NCI-H748 (cell line): ENCODE measurements at regions not wholly inside any gene's neighbourhood (a gene's known extent, or its start where the extent isn't known, plus 50 kb on each side); places are given as distances from the start of the nearest gene placed in this dataset.
"Not testable (repeated sequence)": the region's sequence is repeated elsewhere in the genome, so short reads cannot be mapped to it uniquely, and the experiment has no call there.

Experiments
- DNase-seq: peaks from one replicate; lab custom pipeline; 2025; ENCODE audit not compliant: unreplicated experiment; lab: John Stamatoyannopoulos, UW

DNA sequence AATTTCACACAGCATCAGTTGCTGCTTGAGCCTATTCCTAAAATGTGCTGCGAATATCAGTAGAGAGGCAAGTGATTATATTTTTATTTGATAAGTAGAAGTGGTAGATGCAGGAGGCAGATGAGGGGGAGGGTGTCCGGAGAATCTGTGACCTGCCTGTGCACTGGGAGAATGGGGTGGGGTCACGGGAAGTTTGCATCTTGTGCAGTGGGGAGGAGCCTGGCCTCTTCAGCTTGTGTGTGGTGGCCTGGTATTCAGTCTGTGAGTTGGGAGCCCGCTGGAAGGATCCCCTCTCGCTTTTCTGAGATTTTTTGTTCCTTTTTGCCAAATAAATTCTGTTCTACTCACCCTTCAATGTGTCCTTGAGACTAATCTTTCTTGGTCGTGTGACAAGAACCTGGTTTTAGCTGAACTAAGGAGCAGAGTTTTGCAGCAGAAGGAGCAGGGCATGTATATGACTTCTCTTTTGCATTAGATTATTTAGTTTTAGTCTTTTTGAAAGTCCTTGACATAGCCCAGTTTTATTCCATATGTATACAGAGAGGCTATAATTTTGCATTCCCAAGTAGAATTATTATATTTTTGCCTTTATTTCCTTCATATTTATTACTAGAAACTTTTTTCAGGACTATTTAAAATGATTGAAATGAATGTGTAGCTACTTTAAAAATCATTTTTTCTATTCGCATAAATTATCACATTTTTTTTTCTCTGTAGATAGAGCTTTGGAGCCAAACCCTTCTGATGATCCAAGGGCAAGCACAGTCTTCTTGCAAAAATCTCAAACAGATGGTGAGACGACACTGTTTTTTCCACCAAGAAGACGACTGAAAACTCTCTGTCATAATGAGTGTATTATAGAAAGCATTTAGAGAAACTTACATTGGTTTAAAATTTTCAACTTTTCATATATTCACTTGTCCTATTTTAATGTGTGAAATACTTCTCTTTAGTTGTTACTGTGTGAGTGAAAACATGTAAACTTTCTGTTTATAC, 1257.2 kb downstream of the UQCRFS1 start:
- DNase-seq: no peak

DNA sequence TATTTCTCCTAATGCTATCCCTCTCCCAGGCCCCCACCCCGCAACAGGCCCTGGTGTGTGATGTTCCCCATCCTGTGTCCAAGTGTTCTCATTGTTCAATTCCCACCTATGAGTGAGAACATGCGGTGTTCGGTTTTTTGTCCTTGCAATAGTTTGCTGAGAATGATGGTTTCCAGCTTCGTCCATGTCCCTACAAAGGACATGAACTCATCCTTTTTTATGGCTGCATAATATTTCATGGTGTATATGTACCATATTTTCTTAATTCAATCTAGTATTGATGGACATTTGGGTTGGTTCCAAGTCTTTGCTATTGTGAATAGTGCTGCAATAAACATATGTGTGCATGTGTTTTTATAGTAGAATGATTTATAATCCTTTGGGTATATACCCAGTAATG, 1270.3 kb downstream of the UQCRFS1 start:
- DNase-seq: not testable (repeated sequence)

DNA sequence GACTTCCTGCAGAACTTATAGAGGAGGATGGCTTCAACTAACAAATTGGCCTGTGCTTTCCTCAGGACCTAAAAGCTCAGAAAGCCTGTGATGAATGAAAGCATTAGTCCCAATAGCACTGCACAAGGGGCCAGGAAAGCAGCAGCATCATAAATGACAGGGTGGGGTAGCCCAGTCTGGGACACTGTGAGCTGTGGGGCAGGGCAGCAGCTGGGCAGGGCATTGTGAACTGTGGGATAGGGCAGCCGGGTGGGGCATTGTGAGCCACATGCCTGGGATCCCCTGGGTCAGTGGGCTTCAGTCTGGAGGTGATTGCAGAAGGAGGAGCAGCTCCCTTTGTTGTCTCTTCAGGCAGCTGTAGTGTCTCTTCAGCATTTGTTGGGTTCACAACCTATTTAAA, 1276.8 kb downstream of the UQCRFS1 start:
- DNase-seq: no peak

DNA sequence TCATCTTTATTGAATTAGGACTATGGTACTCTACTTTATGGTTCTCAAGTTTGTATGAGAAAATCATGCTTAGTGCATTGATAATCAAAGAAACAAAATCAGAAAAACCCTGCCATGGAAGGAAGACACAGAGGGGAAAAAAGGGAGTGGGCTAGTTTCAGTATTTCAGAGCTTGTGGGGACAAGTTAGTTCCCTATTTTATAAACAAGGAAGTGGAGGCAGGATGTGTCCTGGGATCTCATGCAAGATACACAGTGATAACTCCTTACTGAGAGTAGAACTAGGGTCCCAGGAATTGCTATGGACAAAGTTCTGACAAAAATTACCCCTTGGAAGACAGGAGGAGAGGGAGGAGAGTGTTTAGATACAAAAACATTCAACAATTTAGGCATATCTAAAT, 1277.3 kb downstream of the UQCRFS1 start:
- DNase-seq: no peak

DNA sequence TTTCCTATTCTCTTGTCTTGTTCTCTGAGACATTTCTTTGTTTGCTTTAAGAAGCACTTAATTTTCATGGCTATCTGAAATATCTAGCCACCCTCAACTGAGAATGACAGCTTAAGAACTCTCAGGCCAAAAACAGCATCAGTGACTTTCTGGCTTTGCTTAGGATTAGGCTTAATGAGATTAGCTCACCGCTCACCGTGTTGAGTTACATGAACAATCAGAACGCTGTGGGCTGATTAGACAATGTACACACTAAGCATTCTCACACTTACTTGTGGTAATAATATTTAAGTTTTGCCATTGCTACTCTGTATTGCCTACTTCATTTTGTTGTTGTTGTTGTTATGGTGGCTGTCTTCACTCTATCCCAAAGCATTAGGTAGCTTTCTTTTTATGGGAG, 1283.6 kb downstream of the UQCRFS1 start:
- DNase-seq: no peak

DNA sequence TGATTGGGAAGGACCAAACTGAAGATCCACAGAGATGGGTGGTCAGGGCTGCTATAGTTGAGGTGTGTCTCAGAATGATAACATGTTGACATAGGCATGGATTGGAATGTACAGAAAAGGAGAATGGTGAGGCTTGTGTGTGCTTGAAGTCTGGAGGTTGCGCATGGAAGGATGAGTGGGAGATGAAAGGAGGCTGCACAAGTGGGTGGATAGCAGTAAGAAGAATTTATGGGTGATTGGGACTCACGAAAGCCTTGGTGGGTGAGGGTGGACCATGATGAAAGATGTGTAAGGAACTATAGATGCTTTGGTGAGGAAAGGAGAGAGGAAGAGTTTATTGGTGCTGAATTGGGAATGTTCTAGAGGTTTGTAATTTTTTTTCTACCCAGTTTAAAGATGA, 1287.7 kb downstream of the UQCRFS1 start:
- DNase-seq: no peak

DNA sequence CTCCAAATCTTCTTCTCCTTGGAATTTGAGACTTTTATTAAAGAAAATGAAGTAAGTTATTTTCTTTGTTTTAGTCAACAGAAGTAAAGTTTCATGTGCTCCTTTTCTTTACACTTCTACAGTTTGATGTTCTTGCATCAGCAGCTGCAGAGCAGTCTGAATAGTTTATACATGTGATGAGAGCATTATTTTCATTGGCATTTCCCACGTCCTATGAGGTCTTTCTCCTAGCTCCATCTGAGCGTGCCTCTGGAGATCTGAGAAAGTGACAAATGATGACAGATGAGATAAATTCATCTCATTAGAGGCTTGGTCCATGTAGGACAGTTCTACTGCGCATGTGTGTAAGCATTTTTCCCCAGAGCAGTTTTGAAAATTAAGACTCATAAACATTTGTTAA, 1290.0 kb downstream of the UQCRFS1 start:
- no peak for DNase-seq

DNA sequence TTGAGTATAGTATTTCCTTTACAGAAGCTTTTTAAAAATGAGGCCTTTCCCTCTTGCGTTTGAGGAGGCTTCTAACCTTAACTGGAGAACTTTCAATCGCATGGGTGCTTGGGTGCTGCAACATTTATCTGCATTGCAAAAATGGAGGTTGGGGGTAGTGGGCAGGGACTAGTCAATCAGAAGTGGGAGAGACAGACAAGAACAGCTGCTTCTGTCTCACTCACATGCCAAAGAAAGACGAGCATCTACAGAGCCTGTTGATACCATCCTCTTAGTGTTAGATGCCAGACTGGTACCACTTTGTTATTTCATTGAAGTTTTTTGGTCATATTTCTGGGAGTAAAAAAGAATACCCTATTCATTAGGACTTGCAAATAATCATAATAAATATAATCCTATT, 1292.2 kb downstream of the UQCRFS1 start:
- no peak for DNase-seq

DNA sequence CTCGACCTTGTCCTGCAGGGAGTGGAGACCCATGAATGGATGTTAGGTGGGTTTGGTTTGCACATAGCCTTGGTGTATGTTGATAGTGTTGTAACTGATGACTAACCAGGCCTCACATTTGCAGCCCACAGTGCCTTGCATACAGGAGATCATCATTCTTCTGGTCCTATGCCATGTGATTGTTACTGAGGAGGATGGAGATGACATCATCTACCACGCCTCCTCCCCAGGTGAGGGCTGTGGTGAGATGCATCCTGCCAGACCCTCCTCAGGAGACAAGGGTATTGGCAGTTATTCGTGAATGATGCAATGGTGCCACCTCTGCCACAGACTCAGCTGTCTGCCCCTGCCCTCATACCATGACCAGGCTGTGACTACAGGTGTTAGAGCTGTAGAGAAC, 1294.1 kb downstream of the UQCRFS1 start:
- no peak for DNase-seq

DNA sequence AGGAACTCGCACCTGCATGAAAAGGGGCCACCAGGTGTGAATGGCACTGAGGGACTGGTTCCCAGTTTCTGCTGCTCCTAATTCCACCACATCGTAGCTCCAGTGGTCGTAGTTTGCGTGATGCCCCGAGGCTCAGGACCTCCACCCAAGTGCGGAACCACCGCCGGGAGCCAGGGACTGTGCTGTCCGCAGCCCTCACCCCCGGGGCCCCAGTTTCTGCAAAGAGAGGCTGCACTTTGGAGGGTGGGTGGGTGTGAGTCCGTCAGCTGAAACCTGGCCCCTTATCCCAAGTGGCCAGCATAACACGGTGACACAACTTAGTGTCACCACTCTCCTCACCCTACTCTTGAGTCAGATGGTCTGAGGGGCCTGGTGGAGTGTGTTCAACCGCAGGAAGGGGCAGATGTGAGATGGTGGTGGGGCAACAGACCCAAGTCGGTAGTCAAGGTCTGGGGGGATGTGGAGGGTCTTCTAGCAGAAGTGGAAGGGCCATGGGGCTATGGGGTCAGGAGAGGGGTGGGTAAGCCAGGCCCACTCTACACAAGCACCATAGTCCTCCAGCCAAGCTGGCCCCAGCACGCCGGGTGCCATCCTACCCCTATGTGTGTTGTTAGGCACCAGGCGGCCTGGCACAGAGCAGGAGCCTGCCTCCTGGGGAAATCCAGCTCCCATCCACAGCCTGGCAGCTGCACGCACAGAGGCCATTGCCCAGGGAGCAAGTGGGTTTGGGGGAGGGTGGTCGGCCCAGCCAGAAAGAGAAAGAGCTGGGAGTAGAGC, 1301.6 kb downstream of the UQCRFS1 start:
- DNase-seq: no peak

DNA sequence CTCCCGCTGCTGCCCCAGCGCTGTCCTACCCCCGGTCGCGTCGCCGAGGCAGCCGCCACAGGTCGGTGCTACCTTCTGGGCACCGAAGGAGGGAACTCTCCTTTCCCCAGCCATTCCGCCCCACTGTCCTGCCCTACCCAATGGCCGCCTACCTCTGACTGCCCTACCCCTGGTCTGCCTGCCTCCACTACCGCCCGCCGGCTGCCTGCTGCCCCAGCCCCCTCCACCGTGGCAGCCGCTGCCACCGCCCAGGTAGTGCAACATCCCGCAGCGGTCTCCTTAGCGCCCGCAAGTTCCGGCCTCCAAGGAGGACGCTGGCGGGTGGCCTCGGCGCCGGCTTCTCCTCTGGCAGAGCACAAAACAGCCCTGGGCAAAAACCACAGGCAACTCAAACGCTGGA, 1303.1 kb downstream of the UQCRFS1 start:
- no peak for DNase-seq

DNA sequence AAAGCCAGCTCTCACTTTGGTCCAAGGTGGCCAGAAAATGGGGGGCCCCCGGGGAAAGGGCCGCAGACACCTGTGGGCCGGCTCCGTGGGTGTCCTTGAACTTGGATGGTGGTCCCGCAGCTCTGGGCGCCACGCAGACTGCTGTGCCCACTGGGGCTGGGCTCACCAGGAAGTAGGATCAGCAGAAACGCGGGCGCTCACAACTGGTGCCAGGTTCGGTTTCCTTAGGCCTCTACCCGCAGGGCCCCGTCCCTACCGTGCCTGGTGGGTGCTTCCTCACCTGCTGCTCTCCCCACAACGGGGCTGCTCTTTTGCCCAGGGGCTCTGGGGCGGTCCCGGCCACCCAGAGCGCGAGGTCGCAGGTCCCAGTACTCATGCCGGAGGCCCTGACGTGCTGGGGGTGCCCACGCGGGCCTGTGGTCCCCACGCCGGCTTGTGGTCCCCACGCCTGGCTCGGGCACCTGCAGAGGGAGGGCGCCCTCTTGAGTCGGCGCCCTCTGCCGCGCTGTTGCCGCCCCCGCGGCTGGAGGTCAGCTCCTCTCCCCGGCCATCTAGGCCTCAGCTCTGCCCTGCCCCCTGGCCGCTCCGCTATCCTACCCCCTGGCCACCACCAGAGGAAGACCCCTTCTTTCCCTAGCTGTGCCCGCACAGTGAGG, 1303.6 kb downstream of the UQCRFS1 start:
- DNase-seq: no peak

DNA sequence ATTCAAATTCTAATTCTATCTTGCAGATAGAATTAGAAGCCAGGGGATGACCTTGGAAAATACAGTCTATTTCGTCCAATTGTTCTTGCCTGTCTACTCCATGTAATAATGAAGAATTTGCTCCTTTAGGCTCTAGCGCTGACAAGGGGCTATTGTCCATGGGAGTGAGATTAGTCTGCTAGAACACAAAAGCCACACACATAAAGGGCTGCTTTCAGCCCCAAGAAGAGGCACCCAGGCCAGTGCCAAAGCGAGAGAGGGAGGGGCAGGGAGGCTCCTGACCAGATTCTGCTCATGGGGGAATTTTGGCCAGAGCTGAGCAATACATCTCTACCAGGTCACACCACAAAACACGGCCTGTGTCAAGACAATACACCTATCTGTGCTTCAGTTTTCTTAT, 1306.9 kb downstream of the UQCRFS1 start:
- DNase-seq: no peak

DNA sequence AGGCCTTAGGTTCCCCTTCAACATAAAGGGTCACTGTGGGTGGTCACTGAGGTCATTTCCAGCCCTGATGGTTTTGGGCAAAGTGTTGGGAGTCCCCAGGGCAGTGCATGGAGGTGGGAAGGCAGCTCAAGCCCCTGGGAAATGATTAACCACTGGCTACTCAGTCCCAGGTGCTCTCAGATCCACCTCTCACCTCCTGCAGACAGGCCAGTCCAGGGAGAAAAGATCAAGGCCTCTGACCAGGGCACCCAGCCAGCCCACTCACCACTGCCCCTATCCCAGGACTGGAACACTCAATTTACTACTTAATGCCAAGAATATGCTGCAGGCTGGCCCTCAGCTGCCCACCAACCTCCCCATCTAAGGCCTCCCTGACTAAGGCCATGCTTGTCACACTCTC, 1307.9 kb downstream of the UQCRFS1 start:
- DNase-seq: no peak

DNA sequence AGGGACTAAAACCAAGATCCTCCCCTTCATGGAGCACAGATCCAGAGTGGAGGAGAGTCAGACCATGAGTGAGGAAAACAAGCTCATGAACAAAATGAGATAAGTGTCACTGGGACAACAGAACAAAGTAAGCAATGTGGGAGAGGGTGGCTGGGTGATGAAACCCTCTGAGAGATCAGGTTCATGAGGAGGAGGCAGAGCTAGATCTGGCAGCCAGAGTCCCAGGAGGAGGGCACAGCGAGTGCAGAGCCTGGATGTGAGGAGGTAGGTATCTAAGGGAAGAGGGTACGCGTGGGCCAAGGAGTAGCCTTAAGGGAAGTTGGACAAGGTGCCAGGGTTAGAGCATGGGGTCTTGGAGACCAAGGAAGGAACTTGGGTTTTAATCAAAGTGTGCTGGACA, 1311.9 kb downstream of the UQCRFS1 start:
- DNase-seq: no peak

DNA sequence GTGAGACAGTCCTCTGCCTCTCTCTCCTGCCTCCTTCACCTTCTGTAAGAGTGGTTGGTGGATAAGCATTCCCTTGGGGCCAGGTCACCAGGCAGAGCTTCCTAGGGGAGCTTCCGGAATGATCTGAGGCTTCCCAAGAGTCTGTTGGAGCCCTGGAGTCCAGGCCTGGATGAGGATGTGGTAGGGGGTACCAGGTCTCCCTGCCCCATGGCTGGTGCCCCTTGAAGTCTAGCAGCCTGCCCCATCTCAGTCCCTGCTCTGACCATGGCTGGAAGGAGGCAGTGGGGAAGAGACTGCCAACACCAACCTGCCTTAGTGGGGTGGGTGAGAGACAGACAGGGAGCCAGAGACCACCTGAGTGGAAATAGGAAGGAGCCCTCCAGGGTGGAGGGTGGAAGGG, 1316.9 kb downstream of the UQCRFS1 start:
- no peak for DNase-seq

DNA sequence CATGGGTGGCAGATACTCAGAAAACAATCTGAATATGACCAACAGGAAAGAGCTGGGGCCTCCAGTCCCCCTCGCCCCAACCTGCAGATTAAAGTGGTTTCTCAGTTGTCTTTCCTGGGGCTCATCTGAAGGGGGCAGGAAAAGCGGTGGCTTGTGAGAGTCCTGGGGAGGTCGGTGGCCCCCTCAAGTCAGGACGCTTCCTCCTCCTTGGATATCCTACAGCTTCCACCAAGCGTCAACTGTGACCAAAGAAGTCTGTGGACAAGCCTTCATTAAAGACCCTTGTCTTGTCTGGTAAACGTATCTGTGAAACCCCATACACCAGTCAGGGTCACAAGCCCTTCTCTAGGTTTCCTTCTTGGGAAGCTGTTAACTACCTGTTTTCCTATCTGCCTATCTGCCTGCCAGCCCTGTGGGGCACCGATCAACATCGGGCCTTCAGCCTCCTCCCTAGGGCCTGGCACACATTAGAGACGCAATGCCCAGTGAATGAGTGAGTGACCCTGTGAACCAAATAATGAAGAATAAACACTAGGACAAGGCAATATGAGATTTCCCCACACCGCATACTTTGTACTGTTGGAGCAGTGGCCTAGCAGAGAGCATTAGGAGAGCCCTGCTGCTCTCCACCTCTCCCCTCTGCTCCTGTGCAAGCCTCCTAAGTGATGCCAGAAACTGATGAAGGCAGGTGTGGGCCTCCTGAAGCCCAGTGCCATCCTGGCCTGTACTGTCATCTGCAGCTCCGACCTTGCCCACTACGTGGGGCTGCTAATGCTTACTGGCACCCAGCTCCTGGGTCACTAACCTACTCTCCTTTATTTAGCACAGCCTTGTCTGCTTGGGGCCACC, 1317.8 kb downstream of the UQCRFS1 start:
- no peak for DNase-seq

DNA sequence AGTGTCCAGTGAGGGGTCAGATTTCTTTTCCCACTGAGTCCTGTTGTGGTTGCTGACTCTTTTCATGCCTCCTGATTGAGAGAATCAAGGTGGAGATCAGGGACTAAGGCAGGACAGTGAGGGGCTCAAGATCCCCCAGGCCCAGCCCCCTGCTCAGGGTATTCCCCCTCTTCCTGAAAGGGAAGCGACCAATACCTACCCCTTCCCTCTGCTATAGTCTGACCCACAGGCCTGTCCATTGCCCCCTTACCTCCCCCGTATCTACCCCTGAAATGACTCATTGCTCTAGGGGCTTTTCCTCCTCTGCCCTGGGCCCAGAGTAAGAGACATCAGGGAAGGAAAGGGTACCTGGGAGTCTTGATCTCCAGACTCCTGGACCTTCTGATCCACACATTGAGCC, 1320.5 kb downstream of the UQCRFS1 start:
- no peak for DNase-seq

DNA sequence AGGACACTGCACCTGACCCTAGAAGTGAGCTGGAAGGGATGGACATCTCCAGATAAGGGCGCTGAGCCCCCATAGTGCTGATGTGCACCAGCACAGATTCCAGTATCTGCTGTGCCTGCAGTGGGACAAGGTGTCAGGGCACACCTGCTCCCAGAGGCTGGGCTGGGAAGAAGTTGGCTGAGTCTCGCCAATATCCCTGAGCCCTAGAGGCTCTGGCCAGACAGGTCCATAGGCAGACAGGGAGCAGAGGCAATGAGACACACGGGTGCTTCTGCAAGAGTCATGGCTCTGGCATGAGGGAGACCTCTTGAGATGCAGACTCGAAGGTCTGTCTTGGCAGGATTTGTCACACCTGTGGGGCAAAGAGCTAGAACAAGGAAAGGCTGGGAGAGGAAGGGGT, 1321.5 kb downstream of the UQCRFS1 start:
- DNase-seq: no peak

DNA sequence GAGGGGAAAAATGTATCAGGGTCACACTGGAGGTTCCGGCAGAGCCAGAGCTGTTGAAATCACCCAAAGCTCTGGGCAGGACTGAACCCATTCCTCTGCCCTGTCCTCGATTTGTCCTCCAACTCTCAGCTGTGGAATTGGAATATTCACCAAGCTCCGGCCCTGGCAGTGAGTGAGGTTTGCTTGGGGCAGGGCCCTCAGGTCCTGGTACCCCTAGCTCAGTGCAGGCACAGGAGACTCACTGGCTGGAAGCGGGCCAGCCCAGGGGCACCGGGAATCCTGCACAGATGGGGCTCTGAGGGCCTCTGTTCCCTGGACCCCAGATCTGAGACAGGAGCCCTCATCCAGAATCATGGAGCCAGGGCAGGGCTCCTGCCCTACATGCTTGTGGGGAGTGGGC, 1322.3 kb downstream of the UQCRFS1 start:
- DNase-seq: no peak

DNA sequence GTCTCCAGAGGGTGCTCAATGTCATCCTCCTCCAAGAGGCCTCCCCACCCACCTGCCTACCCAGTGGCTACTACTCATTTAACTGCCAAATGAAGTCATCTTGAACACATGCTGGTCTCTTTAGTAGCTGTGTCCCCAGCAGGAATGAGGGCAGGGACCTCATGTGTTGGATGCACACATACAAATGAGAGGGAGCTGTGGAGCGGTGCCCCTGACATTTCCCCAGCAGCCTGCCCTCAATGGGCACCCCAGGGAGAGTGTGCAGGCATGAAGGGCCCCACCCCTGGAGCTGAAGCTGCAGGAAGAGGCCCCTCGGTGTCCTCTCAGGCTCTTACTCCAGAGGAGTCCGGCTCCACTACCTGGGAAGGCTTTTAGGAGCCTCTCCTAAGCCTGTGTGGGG, 1322.7 kb downstream of the UQCRFS1 start:
- no peak for DNase-seq
